Upper lobe of left lung (tissue), 6 donors: ENCODE measurements at regions not wholly inside any gene's neighbourhood (a gene's known extent, or its start where the extent isn't known, plus 50 kb on each side); places are given as distances from the start of the nearest gene placed in this dataset.

Source experiments
- ATAC-seq, 2 donors: fragments of 200-7000 bp; cut with Tn5 transposase; one replicate each; pipeline ENCODE4 v1.9.1; 2022; ENCODE audit warnings: mild to moderate bottlenecking in 2 of 2, moderate library complexity in 2 of 2; ENCODE audit not compliant: low FRiP score in 2 of 2
- DNase-seq, 2 donors: peaks; one replicate each; pipeline ENCODE4 v3.0.0-alpha.2; 2019 to 2020
- H3K27ac ChIP-seq, 4 donors: fragments of 200-600 bp; sonication (generic); one replicate each; pipeline ENCODE4 v1.5.1; 2016 to 2019
- H3K27me3 ChIP-seq, 4 donors: fragments of 200-600 bp; sonication (generic); one replicate each; pipeline ENCODE4 v1.5.1; 2017 to 2019
- H3K36me3 ChIP-seq, 4 donors: fragments of 200-600 bp; sonication (generic); one replicate each; pipeline ENCODE4 v1.5.1; 2016 to 2019
- H3K4me1 ChIP-seq, 4 donors: fragments of 200-600 bp; sonication (generic); one replicate each; pipeline ENCODE4 v1.5.1; 2018 to 2019
- H3K4me3 ChIP-seq, 4 donors: fragments of 200-600 bp; sonication (generic); one replicate each; pipeline ENCODE4 v1.5.1; 2017 to 2019; ENCODE audit warnings: mild to moderate bottlenecking in 2 of 4, moderate library complexity in 1 of 4
- H3K9me3 ChIP-seq, 4 donors: fragments of 200-600 bp; sonication (generic); one replicate each; pipeline ENCODE4 v1.5.1; 2018 to 2019
- CTCF ChIP-seq, 6 experiments: fragments of 450-650 bp in 4 of 6; fragments of 200-600 bp in 2 of 6; sonication (generic) in 2 of 6; IDR thresholded peaks; one replicate each; pipeline ENCODE4 v1.5.1; 2016 to 2019; ENCODE audit warnings: antibody characterized with exemption in 6 of 6
- EP300 ChIP-seq, 4 donors: sonication (generic); formaldehyde crosslinking; IDR thresholded peaks; one replicate each; pipeline ENCODE4 v1.5.1; 2017; ENCODE audit warnings: antibody characterized with exemption in 4 of 4, control low read depth in 2 of 4
- POLR2A ChIP-seq, 4 donors: fragments of 450-650 bp; IDR thresholded peaks; one replicate each; pipeline ENCODE4 v1.5.1; 2016 to 2017; ENCODE audit warnings: antibody characterized with exemption in 4 of 4, mild to moderate bottlenecking in 2 of 4
- POLR2AphosphoS5 ChIP-seq, 2 donors: sonication (generic); formaldehyde crosslinking; IDR thresholded peaks; one replicate each; pipeline ENCODE4 v1.5.1; 2017; ENCODE audit warnings: antibody characterized with exemption in 2 of 2
- WGBS, 2 donors: methylation state at CpG; one replicate each; pipeline ENCODE4 v1.1.5; 2017 to 2018; 5-methylcytosine and 5-hydroxymethylcytosine counted together
- donor health status: DM: no; HTN: no; CAD: no; lungs with moderate emphysema.
- donor health status: DM: no; HTN: yes; CAD: no; lungs with severe emphysema.

GRCh38 chr6:132892929-132893771 lies 78.8 kb downstream of the RPS12 start:
- Histone ChIP-seq H3K27ac (no peak overlapping the region), H3K27me3 (no peaks in the 10 kb centered on the region), H3K36me3 (no peaks in the 10 kb centered on the region), H3K4me3 (no peak overlapping the region), H3K9me3 (no peaks in the 10 kb centered on the region), H3K4me1 (no peaks in the 10 kb centered on the region)
- ATAC-seq (no peak), DNase-seq (no peak)
- TF ChIP-seq POLR2AphosphoS5 (IDR thresholded peaks at IDR 0.05) (no peak), CTCF (IDR thresholded peaks at IDR 0.05) (no peak), EP300 (IDR thresholded peaks at IDR 0.05) (no peak), POLR2A (IDR thresholded peaks at IDR 0.05) (no peak)
- WGBS, 2 donors = 89% methylated on average over 5 of the region's 5 CpGs

GRCh38 chr6:132893772-132894490 lies 79.6 kb downstream of the RPS12 start:
- WGBS, 2 donors = 79 to 84% methylated on average over 8 of the region's 8 CpGs
- TF ChIP-seq POLR2A (IDR thresholded peaks at IDR 0.05) (no peak), POLR2AphosphoS5 (IDR thresholded peaks at IDR 0.05) (no peak), EP300 (IDR thresholded peaks at IDR 0.05) (no peak), CTCF (IDR thresholded peaks at IDR 0.05) (no peak)
- no peaks in the 10 kb centered on the region for H3K27me3 ChIP-seq
- H3K36me3 ChIP-seq = no peaks in the 10 kb centered on the region
- no peaks in the 10 kb centered on the region for H3K4me1 ChIP-seq
- no peak overlapping the region for H3K27ac ChIP-seq
- no peak for DNase-seq
- no peaks in the 10 kb centered on the region for H3K9me3 ChIP-seq
- H3K4me3 ChIP-seq = no peak overlapping the region
- ATAC-seq = no peak

GRCh38 chr6:132898376-132898775 lies 84.0 kb downstream of the RPS12 start:
- Histone ChIP-seq H3K36me3 (no peaks in the 10 kb centered on the region), H3K9me3 (no peaks in the 10 kb centered on the region), H3K4me3 (no peak overlapping the region), H3K27ac (no peak overlapping the region), H3K27me3 (no peaks in the 10 kb centered on the region), H3K4me1 (no peaks in the 10 kb centered on the region)
- 80 to 88% methylated on average over 4 of the region's 4 CpGs for WGBS, 2 donors
- no peak for TF ChIP-seq EP300 (IDR thresholded peaks at IDR 0.05)
- no peak for TF ChIP-seq CTCF (IDR thresholded peaks at IDR 0.05)
- TF ChIP-seq POLR2A (IDR thresholded peaks at IDR 0.05) = no peak
- ATAC-seq = no peak
- DNase-seq = no peak

- Histone ChIP-seq H3K9me3 (no peaks in the 10 kb centered on the region), H3K4me3 (no peak overlapping the region), H3K27me3 (no peaks in the 10 kb centered on the region), H3K36me3 (no peaks in the 10 kb centered on the region), H3K4me1 (no peaks in the 10 kb centered on the region), H3K27ac (no peak overlapping the region)
- DNase-seq (no peak), ATAC-seq (no peak)
- no peak for TF ChIP-seq CTCF (IDR thresholded peaks at IDR 0.05)
- no peak for TF ChIP-seq EP300 (IDR thresholded peaks at IDR 0.05)
- no peak for TF ChIP-seq POLR2A (IDR thresholded peaks at IDR 0.05)
- no peak for TF ChIP-seq POLR2AphosphoS5 (IDR thresholded peaks at IDR 0.05)
- WGBS, 2 donors = 79% methylated on average over 2 of the region's 2 CpGs
Measured at GRCh38 chr6:132900849-132901248, 86.5 kb downstream of the RPS12 start.
